GM18858 (cell line): ENCODE measurements at regions not wholly inside any gene's neighbourhood (a gene's known extent, or its start where the extent isn't known, plus 50 kb on each side); places are given as distances from the start of the nearest gene placed in this dataset.
"Not testable (repeated sequence)": the region's sequence is repeated elsewhere in the genome, so short reads cannot be mapped to it uniquely, and the experiment has no call there.

Experiments
- ATAC-seq: cut with Tn5 transposase; IDR thresholded peaks from one replicate; pipeline ENCODE4 v1.9.1; 2021; ENCODE audit not compliant: unreplicated experiment

DNA sequence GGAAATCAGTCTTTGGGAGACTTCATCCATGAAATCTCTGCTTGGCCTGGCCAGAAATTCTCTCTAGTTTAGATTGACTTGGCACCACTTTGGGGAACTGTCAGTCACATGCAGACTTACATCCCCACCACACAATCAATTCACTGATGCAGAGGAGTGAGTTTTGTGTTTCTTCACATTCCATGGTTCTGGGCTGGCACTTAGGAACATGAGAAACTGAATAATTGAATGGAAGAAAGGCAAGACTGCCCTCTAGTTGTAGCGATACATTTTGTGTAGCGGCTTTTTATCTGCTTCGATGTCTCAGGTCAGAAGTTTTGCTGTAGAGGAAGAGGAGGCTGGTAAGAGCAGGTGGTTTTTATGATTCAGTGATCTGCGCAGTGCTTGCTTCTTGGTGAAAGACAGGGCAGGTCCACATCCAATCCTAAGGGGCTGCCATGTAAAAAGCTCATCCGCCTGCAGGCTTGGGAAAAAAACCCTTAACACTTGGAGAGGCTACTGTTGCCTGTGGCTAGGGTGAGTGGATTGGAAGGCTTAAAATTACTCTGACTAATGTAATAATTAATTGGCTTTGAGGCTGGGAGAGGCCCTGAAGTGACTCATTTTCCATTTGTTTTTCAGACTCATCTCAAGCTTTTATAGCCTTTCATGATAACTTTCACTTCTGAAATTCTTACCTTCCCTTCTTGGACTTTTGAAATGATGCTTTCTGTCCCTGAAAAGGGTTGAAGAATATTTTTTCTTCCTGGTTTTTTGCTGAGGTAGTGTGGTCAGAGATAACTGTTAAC lies 75.4 kb upstream of the LPCAT1 start:
- not testable (repeated sequence) for ATAC-seq

DNA sequence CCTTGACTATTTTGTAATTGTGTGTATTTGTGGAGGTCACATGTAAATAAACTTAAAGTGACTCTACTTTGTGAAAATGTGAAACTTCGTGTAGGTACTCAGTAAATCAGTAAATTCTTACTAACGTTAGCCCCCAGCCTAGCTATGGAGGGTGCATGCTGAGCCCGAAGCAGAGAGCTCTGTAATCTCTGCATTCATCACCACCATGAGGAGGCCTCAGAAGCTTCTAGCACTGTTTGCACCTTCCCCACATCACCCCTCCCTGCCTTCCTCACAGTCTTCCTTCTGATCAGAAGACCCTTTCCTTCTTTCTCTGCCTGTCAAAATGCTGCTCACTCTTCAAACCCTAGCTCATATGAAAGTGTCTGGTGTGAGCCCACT lies 73.3 kb upstream of the LPCAT1 start:
- ATAC-seq = not testable (repeated sequence)

- not testable (repeated sequence) for ATAC-seq
These were observed 72.8 kb upstream of the LPCAT1 start for GRCh38 chr5:1596462-1597092.

GRCh38 chr5:1594357-1595106 lies 70.8 kb upstream of the LPCAT1 start:
- peak; percentile 90 for ATAC-seq

- ATAC-seq = no peak
These were observed 70.2 kb upstream of the LPCAT1 start for GRCh38 chr5:1593903-1594356.

DNA sequence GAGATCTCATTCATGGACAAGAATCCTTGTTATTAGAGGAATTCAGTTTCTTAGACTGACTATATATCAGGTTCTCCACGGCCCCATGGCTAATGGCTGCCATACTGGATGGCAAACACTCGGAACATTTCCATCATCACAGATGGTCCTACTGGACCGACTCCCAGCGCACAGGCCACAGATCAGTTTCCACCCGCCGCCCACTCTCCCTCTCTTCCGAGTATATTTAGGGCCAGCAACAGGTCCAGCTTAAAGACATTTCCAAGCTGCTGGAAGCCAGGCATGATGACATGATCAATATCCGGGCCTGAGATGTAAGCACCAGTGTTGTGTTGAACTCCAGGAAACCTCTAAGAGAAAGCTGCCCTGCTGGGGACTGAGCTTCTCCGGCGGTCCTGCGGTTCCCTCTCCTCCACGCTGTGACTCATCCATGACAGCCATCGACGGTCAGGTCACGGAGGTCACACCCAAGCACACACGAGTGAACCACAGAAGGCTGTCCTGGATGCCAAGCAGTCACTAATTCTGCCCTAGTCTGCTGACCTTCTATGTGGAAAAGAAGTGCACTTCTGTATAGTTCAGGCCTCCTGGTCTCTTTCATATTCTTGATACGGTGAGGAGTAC lies 64.4 kb upstream of the LPCAT1 start:
- ATAC-seq = not testable (repeated sequence)

- ATAC-seq = not testable (repeated sequence)
These were observed 59.5 kb upstream of the LPCAT1 start for GRCh38 chr5:1583081-1583875.

DNA sequence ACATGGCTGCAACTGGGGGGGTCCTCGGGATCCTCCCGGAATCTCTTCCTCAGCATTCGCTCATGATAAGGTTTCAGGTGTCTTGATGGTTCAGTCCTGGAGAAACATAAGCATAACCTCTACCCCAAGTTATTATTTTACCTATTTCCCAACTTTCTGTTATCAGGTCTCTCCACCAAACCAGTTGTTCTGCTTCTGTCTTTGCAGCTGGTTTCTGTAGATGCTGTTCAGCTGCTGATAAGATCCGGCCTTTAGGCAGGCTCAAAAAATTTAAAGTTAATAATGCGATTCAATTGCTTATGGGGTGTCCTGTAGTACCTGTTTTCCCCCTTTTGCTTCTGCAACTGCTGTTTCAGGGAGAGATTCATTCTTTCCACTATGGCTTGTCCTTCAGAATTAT lies 55.6 kb upstream of the LPCAT1 start:
- ATAC-seq = not testable (repeated sequence)

DNA sequence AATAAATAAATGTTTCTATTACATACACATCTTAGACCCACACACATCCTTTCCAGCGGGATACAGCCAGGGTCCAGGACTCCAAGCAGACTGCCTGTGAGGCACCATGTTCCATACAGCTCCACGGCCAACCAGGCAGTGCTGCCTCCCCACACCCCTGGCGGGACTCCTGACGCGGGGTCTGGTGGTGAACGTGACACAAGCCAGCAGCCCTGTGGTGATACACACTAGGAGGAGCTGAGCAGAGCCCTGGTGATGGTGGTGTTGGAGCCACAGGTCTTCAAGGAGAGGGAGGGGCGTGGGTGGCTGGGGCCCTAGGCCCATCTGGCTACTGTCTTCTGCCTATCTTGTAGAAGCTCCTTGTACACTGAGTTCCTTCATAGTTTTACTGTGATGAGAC lies 53.1 kb upstream of the LPCAT1 start:
- not testable (repeated sequence) for ATAC-seq

GRCh38 chr5:1575991-1576714 lies 52.4 kb upstream of the LPCAT1 start:
- ATAC-seq = not testable (repeated sequence)

DNA sequence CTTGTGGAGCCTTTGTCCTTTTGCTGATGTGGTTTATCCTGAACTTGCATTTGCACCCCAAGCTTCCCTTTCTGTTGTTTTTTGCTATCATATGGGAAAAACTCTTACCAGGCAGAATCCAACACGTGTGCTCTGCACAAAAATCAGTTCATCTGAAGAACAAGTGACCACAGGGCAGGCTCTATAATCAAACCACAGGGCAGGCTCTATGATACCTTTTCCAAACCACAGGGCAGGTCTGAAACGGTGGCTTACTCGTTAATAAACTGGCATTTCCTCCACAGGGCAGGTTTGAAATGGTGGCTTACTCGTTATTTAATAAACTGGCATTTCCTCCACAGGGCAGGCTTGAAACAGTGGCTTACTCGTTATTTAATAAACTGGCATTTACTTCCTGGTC lies 51.7 kb upstream of the LPCAT1 start:
- ATAC-seq = not testable (repeated sequence)

DNA sequence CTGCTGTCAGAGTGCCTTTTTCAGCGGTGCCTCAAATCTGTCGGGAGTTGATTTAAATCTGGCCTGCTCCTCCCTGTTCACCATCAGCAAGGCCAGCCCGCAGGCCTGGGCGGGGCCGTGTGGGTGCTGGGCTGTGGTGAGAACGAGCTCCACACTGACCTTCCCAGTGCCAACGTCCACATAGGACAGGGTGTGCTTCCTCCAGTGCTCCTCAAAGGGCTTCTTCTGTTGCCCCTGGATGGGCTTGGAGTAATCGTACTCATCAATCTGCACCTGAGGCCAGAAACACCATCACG lies 50.2 kb upstream of the LPCAT1 start:
- ATAC-seq = not testable (repeated sequence)

DNA sequence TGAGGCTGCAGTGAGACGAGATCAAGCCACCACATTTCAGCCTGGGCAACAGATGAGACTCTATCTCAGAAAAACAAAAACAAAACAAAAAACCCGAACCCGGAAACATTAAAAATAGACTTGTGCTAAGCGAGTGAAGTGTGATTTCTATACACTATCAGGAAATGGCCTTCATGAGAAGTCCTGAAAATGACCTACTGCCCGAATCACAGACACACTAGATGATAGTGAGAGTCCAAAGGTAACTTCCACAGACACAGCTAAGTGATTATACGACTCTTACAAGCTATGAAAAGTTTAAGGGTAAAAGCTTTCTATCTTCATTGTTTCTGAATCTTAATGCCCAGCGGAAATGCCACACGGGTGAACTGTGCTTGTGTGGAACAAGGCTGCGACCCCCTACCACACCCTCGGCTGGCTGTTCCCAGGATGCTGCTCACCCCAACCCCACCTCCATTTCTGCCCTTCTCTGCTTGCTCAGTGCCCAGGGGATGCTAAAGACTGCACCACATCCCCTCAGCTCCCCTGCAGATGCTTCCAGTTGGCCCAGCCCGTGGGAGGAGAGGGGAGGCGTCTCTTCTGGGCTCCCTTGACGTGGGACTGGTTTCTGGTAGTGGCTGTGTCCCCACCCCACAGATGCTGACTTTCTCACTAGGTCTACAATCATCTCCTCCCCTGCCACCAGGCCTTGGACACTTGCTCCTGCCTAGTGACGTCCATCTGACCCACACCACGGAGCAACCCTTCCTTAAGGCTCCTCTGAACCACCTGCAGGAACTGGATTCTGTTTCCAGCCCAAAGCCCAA lies 49.7 kb upstream of the LPCAT1 start:
- ATAC-seq = not testable (repeated sequence)
